ENCODE measurements at regions not wholly inside any gene's neighbourhood (a gene's known extent, or its start where the extent isn't known, plus 50 kb on each side); places are given as distances from the start of the nearest gene placed in this dataset.

- Histone ChIP-seq H3K27ac (ENCODE audit: low read depth, low read length) (no peak overlapping the region), H3K36me3 (ENCODE audit: control insufficient read depth, insufficient read depth, low read length) (no peaks in the 10 kb centered on the region), H3K4me1 (ENCODE audit: control insufficient read depth, insufficient read depth, low read length) (peaks cover 3% of the 10 kb centered on the region), H3K27me3 (ENCODE audit: control insufficient read depth, insufficient read depth, low read length) (no peaks in the 10 kb centered on the region), H3K4me3 (ENCODE audit: low read depth, low read length) (no peak overlapping the region), H3K9me3 (ENCODE audit: control insufficient read depth, insufficient read depth, low read length) (no peaks in the 10 kb centered on the region)
- peak in 1 of 6 donors; percentile 27 for DNase-seq (ENCODE audit: low read depth in 4 of 6, low spot score in 6 of 6)
- WGBS (ENCODE audit: insufficient coverage), result 13% methylated on average over 2 of the region's 3 CpGs
Measured at GRCh38 chr5:91742550-91742949, 359.4 kb upstream of the ARRDC3 start.

GRCh38 chr5:91741764-91742505, 358.8 kb upstream of the ARRDC3 start:
- H3K27me3 ChIP-seq (ENCODE audit: control insufficient read depth, insufficient read depth, low read length), result no peaks in the 10 kb centered on the region
- no peaks in the 10 kb centered on the region for H3K9me3 ChIP-seq (ENCODE audit: control insufficient read depth, insufficient read depth, low read length)
- H3K27ac ChIP-seq (ENCODE audit: low read depth, low read length), result no peak overlapping the region
- peak in 2 of 6 donors; percentile 13 to 57 for DNase-seq (ENCODE audit: low read depth in 4 of 6, low spot score in 6 of 6)
- H3K36me3 ChIP-seq (ENCODE audit: control insufficient read depth, insufficient read depth, low read length), result no peaks in the 10 kb centered on the region
- H3K4me1 ChIP-seq (ENCODE audit: control insufficient read depth, insufficient read depth, low read length), result peaks cover 3% of the 10 kb centered on the region
- no CpG with 5 or more reads among the region's 7 CpGs for WGBS (ENCODE audit: insufficient coverage)
- H3K4me3 ChIP-seq (ENCODE audit: low read depth, low read length), result no peak overlapping the region

- Histone ChIP-seq H3K4me1 (ENCODE audit: control insufficient read depth, insufficient read depth, low read length) (no peaks in the 10 kb centered on the region), H3K4me3 (ENCODE audit: low read depth, low read length) (no peak overlapping the region), H3K27ac (ENCODE audit: low read depth, low read length) (no peak overlapping the region), H3K27me3 (ENCODE audit: control insufficient read depth, insufficient read depth, low read length) (no peaks in the 10 kb centered on the region), H3K9me3 (ENCODE audit: control insufficient read depth, insufficient read depth, low read length) (no peaks in the 10 kb centered on the region), H3K36me3 (ENCODE audit: control insufficient read depth, insufficient read depth, low read length) (no peaks in the 10 kb centered on the region)
- peak in 1 of 6 donors; percentile 66 for DNase-seq (ENCODE audit: low read depth in 4 of 6, low spot score in 6 of 6)
- no CpG with 5 or more reads among the region's 1 CpG for WGBS (ENCODE audit: insufficient coverage)
Measured at GRCh38 chr5:91730026-91730425, 346.9 kb upstream of the ARRDC3 start.

DNA sequence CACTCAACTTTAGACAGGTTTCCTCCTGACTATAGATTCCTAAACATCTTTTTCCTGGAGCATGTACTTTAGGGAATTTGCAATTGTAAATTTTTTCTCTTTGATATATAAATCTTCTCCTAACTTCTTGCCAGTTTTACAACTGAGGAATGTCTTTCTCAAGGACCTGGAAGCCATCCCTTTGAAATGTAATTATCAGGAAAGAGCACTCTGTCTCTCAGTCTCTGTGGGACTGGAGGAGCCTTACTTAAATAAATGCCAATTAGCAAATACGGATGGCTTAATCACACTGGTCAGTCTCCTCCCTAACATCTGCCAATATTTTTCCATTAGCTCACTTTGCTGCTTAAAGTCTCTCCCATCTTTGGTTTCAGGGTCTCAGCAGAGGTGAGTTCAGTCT, 344.3 kb upstream of the ARRDC3 start:
- Histone ChIP-seq H3K27ac (ENCODE audit: low read depth, low read length) (no peak overlapping the region), H3K27me3 (ENCODE audit: control insufficient read depth, insufficient read depth, low read length) (no peaks in the 10 kb centered on the region), H3K4me3 (ENCODE audit: low read depth, low read length) (no peak overlapping the region), H3K9me3 (ENCODE audit: control insufficient read depth, insufficient read depth, low read length) (no peaks in the 10 kb centered on the region), H3K36me3 (ENCODE audit: control insufficient read depth, insufficient read depth, low read length) (no peaks in the 10 kb centered on the region), H3K4me1 (ENCODE audit: control insufficient read depth, insufficient read depth, low read length) (no peaks in the 10 kb centered on the region)
- DNase-seq (ENCODE audit: low read depth in 4 of 6, low spot score in 6 of 6), result no peak
- WGBS (ENCODE audit: insufficient coverage), result no CpG with 5 or more reads among the region's 1 CpG

GRCh38 chr5:91722736-91723467, 339.8 kb upstream of the ARRDC3 start:
- Histone ChIP-seq H3K4me3 (ENCODE audit: low read depth, low read length) (no peak overlapping the region), H3K36me3 (ENCODE audit: control insufficient read depth, insufficient read depth, low read length) (no peaks in the 10 kb centered on the region), H3K4me1 (ENCODE audit: control insufficient read depth, insufficient read depth, low read length) (no peaks in the 10 kb centered on the region), H3K27ac (ENCODE audit: low read depth, low read length) (no peak overlapping the region), H3K9me3 (ENCODE audit: control insufficient read depth, insufficient read depth, low read length) (no peaks in the 10 kb centered on the region), H3K27me3 (ENCODE audit: control insufficient read depth, insufficient read depth, low read length) (no peaks in the 10 kb centered on the region)
- 63% methylated on average over 4 of the region's 8 CpGs for WGBS (ENCODE audit: insufficient coverage)
- peak in 1 of 6 donors; percentile 15 for DNase-seq (ENCODE audit: low read depth in 4 of 6, low spot score in 6 of 6)

DNA sequence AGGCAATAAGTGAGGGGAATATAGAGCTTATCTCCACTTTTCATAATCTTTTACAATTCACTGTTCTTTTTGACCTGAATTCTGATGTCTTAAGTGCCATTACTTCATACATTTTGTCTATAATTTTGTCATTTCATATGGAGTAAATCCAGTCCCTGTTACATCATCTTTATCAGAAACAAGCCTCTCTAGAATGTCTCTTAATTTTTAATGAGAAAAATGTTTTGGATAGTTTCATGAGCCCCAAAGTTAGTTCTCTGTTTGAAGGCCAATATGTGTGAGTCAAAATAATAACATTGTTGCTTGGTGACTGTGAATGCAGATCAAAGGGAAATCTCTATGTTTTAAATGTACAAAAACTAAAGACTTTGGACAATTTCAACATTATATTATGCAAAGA, 329.6 kb upstream of the ARRDC3 start:
- Histone ChIP-seq H3K27ac (ENCODE audit: low read depth, low read length) (no peak overlapping the region), H3K27me3 (ENCODE audit: control insufficient read depth, insufficient read depth, low read length) (no peaks in the 10 kb centered on the region), H3K4me1 (ENCODE audit: control insufficient read depth, insufficient read depth, low read length) (no peaks in the 10 kb centered on the region), H3K4me3 (ENCODE audit: low read depth, low read length) (no peak overlapping the region), H3K36me3 (ENCODE audit: control insufficient read depth, insufficient read depth, low read length) (no peaks in the 10 kb centered on the region), H3K9me3 (ENCODE audit: control insufficient read depth, insufficient read depth, low read length) (no peaks in the 10 kb centered on the region)
- no peak for DNase-seq (ENCODE audit: low read depth in 4 of 6, low spot score in 6 of 6)

DNA sequence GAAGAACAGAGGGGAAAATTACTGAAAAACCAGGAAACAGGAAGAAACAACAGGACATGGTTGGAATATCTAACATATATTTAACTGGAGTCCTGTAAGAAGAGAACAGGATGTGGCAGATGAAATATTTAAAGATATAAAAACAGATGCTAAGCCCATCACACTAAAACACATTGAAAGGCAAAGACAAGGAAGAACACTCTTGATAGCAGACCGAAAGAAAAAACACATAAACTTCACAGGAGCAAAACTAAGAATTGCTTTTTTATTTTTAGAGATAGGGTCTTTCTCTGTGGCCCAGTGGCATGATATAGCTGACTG, 324.4 kb upstream of the ARRDC3 start:
- H3K27me3 ChIP-seq (ENCODE audit: control insufficient read depth, insufficient read depth, low read length), result no peaks in the 10 kb centered on the region
- no peak overlapping the region for H3K27ac ChIP-seq (ENCODE audit: low read depth, low read length)
- DNase-seq (ENCODE audit: low read depth in 4 of 6, low spot score in 6 of 6), result no peak
- no peaks in the 10 kb centered on the region for H3K36me3 ChIP-seq (ENCODE audit: control insufficient read depth, insufficient read depth, low read length)
- no peaks in the 10 kb centered on the region for H3K4me1 ChIP-seq (ENCODE audit: control insufficient read depth, insufficient read depth, low read length)
- H3K9me3 ChIP-seq (ENCODE audit: control insufficient read depth, insufficient read depth, low read length), result no peaks in the 10 kb centered on the region
- H3K4me3 ChIP-seq (ENCODE audit: low read depth, low read length), result no peak overlapping the region
- no CpG with 5 or more reads among the region's 1 CpG for WGBS (ENCODE audit: insufficient coverage)

DNA sequence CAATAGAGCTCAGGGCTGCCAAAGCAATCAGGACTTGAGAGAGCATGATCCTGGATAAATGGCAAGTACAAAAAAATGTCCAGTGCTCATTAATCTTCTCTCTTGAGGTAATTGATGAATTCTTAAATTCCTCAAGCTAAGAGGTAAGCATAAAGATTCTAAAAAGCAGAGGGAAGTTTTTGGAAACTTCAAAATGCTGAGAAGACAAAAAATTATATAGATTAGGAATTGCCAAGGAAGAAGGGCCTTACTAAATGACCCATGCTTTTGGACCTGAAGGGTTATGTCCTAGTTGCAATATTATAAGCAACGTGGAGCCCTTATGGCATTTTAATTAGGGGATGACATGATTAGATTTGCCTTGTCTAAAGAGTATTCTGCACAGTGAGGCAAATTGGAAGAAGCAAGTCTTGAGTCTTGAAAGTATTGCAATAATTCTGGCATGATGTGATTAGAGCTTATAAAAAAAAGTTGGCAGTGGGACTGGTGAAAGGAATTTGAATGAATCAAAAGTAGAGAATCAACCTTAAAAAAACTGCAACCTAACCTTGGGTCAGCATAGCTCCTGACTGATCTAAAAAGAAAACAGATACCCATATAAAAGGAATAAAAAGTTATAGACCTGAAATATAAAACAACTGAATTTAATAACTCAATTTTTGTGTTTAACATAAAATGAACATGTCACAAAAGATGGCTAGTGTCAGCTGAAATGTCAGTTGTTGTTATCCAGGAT, 323.8 kb upstream of the ARRDC3 start:
- no peak for DNase-seq (ENCODE audit: low read depth in 4 of 6, low spot score in 6 of 6)
- Histone ChIP-seq H3K4me1 (ENCODE audit: control insufficient read depth, insufficient read depth, low read length) (no peaks in the 10 kb centered on the region), H3K4me3 (ENCODE audit: low read depth, low read length) (no peak overlapping the region), H3K27me3 (ENCODE audit: control insufficient read depth, insufficient read depth, low read length) (no peaks in the 10 kb centered on the region), H3K27ac (ENCODE audit: low read depth, low read length) (no peak overlapping the region), H3K36me3 (ENCODE audit: control insufficient read depth, insufficient read depth, low read length) (no peaks in the 10 kb centered on the region), H3K9me3 (ENCODE audit: control insufficient read depth, insufficient read depth, low read length) (no peaks in the 10 kb centered on the region)
- WGBS (ENCODE audit: insufficient coverage), result 75% methylated on average over 1 of the region's 1 CpG

GRCh38 chr5:91703128-91703527, 320.0 kb upstream of the ARRDC3 start:
- Histone ChIP-seq H3K27ac (ENCODE audit: low read depth, low read length) (no peak overlapping the region), H3K9me3 (ENCODE audit: control insufficient read depth, insufficient read depth, low read length) (no peaks in the 10 kb centered on the region), H3K36me3 (ENCODE audit: control insufficient read depth, insufficient read depth, low read length) (no peaks in the 10 kb centered on the region), H3K4me1 (ENCODE audit: control insufficient read depth, insufficient read depth, low read length) (no peaks in the 10 kb centered on the region), H3K27me3 (ENCODE audit: control insufficient read depth, insufficient read depth, low read length) (no peaks in the 10 kb centered on the region), H3K4me3 (ENCODE audit: low read depth, low read length) (no peak overlapping the region)
- no peak for DNase-seq (ENCODE audit: low read depth in 4 of 6, low spot score in 6 of 6)
- 100% methylated on average over 1 of the region's 2 CpGs for WGBS (ENCODE audit: insufficient coverage)
